SK-N-SH (cell line): ENCODE measurements at regions not wholly inside any gene's neighbourhood (a gene's known extent, or its start where the extent isn't known, plus 50 kb on each side); places are given as distances from the start of the nearest gene placed in this dataset.

ENCODE experiments used
- CTCF ChIA-PET: fragments of 300-600, 350-600 bp; formaldehyde crosslinking; extraction: SDS; loops from one replicate; lab custom pipeline; 2021; lab: Yijun Ruan, JAX
- POLR2A ChIA-PET: fragments of 350-600 bp; sonication (Branson Sonifier 250); formaldehyde crosslinking; extraction: SDS; loops from one replicate; lab custom pipeline; 2020; ENCODE audit warnings: antibody characterized with exemption, inconsistent platforms; lab: Yijun Ruan, JAX
- DNase-seq: peaks from one replicate; pipeline ENCODE4 v3.0.0; 2012
- H2AFZ ChIP-seq: fragments of 200-600 bp; sonication (generic); 2 replicates; pipeline ENCODE4 v1.8.1; 2016; ENCODE audit warnings: antibody characterized with exemption, mild to moderate bottlenecking, low read depth
- H3F3A ChIP-seq: fragments of 200-600 bp; sonication (generic); replicated peaks from 2 replicates; pipeline ENCODE3; 2016; ENCODE audit warnings: antibody characterized with exemption, mild to moderate bottlenecking; ENCODE audit not compliant: insufficient read depth
- H3K27ac ChIP-seq, 2 experiments: fragments of 200-500 bp in 1 of 2; fragments of 200-600 bp in 1 of 2; sonication (Bioruptor generic) in 1 of 2; sonication (generic), shearing (Covaris generic) in 1 of 2; 2 replicates each; pipeline versions ENCODE4 v1.5.1 to v1.6.1; 2014 to 2016; ENCODE audit warnings: low read depth in 2 of 2, inconsistent platforms in 1 of 2, low read length in 1 of 2, mild to moderate bottlenecking in 1 of 2, mixed read lengths in 1 of 2
- H3K27me3 ChIP-seq: fragments of 200-600 bp; sonication (generic), shearing (Covaris generic); 2 replicates; pipeline ENCODE4 v1.6.1; 2016; ENCODE audit warnings: mixed run types; ENCODE audit not compliant: insufficient read depth
- H3K36me3 ChIP-seq, 2 experiments: fragments of 200-500 bp in 1 of 2; fragments of 200-600 bp in 1 of 2; sonication (Bioruptor generic) in 1 of 2; sonication (generic) in 1 of 2; replicated peaks in 1 of 2; 2 replicates each; pipeline versions ENCODE3 to v1.5.1; 2014 to 2016; ENCODE audit warnings: low read length in 1 of 2, mild to moderate bottlenecking in 1 of 2; ENCODE audit not compliant: insufficient read depth in 2 of 2, control insufficient read depth in 1 of 2
- H3K4me1 ChIP-seq, 2 experiments: fragments of 200-500 bp in 1 of 2; fragments of 200-600 bp in 1 of 2; sonication (Bioruptor generic) in 1 of 2; sonication (generic), shearing (Covaris generic) in 1 of 2; 2 replicates each; pipeline versions ENCODE4 v1.5.1 to v1.6.1; 2014 to 2016; ENCODE audit warnings: low read depth in 1 of 2, low read length in 1 of 2, mixed run types in 1 of 2; ENCODE audit not compliant: insufficient read depth in 2 of 2, control insufficient read depth in 1 of 2
- H3K4me2 ChIP-seq: fragments of 200-600 bp; sonication (generic), shearing (Covaris generic); 2 replicates; pipeline ENCODE4 v1.6.1; 2017; ENCODE audit warnings: mixed run types
- H3K4me3 ChIP-seq, 2 experiments: fragments of 200-500 bp in 1 of 2; fragments of 200-600 bp in 1 of 2; sonication (Bioruptor generic) in 1 of 2; sonication (generic), shearing (Covaris generic) in 1 of 2; 2 replicates each; pipeline versions ENCODE4 v1.5.1 to v1.8.1; 2014 to 2016; ENCODE audit warnings: low read depth in 2 of 2, inconsistent platforms in 1 of 2, low read length in 1 of 2, mild to moderate bottlenecking in 1 of 2, mixed read lengths in 1 of 2, moderate library complexity in 1 of 2
- H3K79me2 ChIP-seq: fragments of 200-600 bp; sonication (generic); 2 replicates; pipeline ENCODE4 v1.8.1; 2017; ENCODE audit warnings: mild to moderate bottlenecking; ENCODE audit not compliant: insufficient read depth
- H3K9ac ChIP-seq: fragments of 200-600 bp; sonication (generic); 2 replicates; pipeline ENCODE4 v1.6.1; 2017; ENCODE audit warnings: mixed run types
- H3K9me2 ChIP-seq: fragments of 200-600 bp; sonication (generic); 2 replicates; pipeline ENCODE4 v1.6.1; 2017; ENCODE audit warnings: mixed run types
- H3K9me3 ChIP-seq: fragments of 200-600 bp; sonication (generic); 2 replicates; pipeline ENCODE4 v1.6.1; 2017; ENCODE audit warnings: mixed run types, mild to moderate bottlenecking, moderate library complexity
- H4K20me1 ChIP-seq: fragments of 200-600 bp; sonication (generic); 2 replicates; pipeline ENCODE4 v1.6.1; 2017; ENCODE audit warnings: mild to moderate bottlenecking, mixed run types; ENCODE audit not compliant: insufficient read depth
- ELF1 ChIP-seq: IDR thresholded peaks from 2 replicates; pipeline ENCODE4 v1.4.0; 2012
- EP300 ChIP-seq, 2 experiments: IDR thresholded peaks; 2 replicates each; pipeline versions ENCODE4 v1.4.0 to v1.6.1; 2012; ENCODE audit warnings: borderline replicate concordance in 1 of 2, low read depth in 1 of 2, low read length in 1 of 2
- FOSL2 ChIP-seq: IDR thresholded peaks from 2 replicates; pipeline ENCODE4 v1.4.0; 2012; ENCODE audit warnings: low read depth, mild to moderate bottlenecking, moderate library complexity, borderline replicate concordance
- FOXM1 ChIP-seq: IDR thresholded peaks from 2 replicates; pipeline ENCODE4 v1.4.0; 2012; ENCODE audit warnings: low read depth, mild to moderate bottlenecking
- GATA2 ChIP-seq: sonication (generic); formaldehyde crosslinking; IDR thresholded peaks from 2 replicates; pipeline ENCODE4 v1.5.0; 2020; ENCODE audit warnings: mild to moderate bottlenecking, missing genetic modification reagents
- JUND ChIP-seq: IDR thresholded peaks from 2 replicates; pipeline ENCODE4 v1.4.0; 2012
- POLR2AphosphoS5 ChIP-seq: IDR thresholded peaks from 2 replicates; pipeline ENCODE4 v1.6.1; 2012; ENCODE audit warnings: low read depth, low read length
- RCOR1 ChIP-seq: fragments of 150-350 bp; IDR thresholded peaks from 2 replicates; pipeline ENCODE4 v1.6.1; 2017; ENCODE audit warnings: antibody characterized with exemption, low read length
- TCF12 ChIP-seq: IDR thresholded peaks from 2 replicates; pipeline ENCODE4 v1.4.0; 2012
- YY1 ChIP-seq: IDR thresholded peaks from 2 replicates; pipeline ENCODE4 v1.4.0; 2012; ENCODE audit warnings: low read depth, mild to moderate bottlenecking
- WGBS: methylation state at CpG from one replicate; pipeline ENCODE4 v1.1.6; 2017; ENCODE audit warnings: low lambda C conversion rate; 5-methylcytosine and 5-hydroxymethylcytosine counted together
- TF ChIP-seq, protein P1 (sequence below): IDR thresholded peaks from 2 replicates; pipeline ENCODE4 v1.4.0; 2012; ENCODE audit warnings: low read depth, borderline replicate concordance
- TF ChIP-seq, protein P2 (sequence below): IDR thresholded peaks from 2 replicates; pipeline ENCODE4 v1.6.1; 2012; ENCODE audit warnings: mild to moderate bottlenecking, low read depth, low read length, moderate library complexity
- TF ChIP-seq, protein P3 (sequence below): IDR thresholded peaks from 2 replicates; pipeline ENCODE4 v1.4.0; 2012; ENCODE audit warnings: low read depth
- TF ChIP-seq, protein P4 (sequence below): IDR thresholded peaks from 2 replicates; pipeline ENCODE4; 2012
- TF ChIP-seq, protein P5 (sequence below): IDR thresholded peaks from 2 replicates; pipeline ENCODE4 v1.4.0; 2012; ENCODE audit warnings: low read depth, borderline replicate concordance

DNA sequence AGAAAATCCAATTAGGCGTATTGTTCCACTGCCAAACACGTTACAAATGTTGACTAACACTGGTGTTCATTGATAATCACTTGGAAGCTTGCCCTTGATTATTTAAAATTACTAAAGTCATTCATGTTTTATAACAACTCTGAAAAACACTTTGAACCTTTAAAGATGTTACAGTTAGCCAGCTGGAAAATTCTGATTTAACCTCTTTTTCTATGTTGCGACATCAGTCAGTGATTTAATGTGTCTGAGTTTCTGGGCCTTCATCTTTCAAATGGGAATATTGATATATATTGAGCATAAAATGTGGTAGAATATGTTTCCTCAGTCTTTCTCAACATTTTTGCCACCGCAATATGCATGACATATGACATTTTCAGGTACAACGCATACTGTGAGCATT is 274.1 kb upstream of the TENM3 start:
- no peak overlapping the region for H3K4me2 ChIP-seq
- peak overlapping the region in 1 of 2 experiments; percentile 22; a peak in 1 of 4 replicates for H3K27ac ChIP-seq
- TF ChIP-seq RCOR1: no peak
- TF ChIP-seq, protein P1, sequence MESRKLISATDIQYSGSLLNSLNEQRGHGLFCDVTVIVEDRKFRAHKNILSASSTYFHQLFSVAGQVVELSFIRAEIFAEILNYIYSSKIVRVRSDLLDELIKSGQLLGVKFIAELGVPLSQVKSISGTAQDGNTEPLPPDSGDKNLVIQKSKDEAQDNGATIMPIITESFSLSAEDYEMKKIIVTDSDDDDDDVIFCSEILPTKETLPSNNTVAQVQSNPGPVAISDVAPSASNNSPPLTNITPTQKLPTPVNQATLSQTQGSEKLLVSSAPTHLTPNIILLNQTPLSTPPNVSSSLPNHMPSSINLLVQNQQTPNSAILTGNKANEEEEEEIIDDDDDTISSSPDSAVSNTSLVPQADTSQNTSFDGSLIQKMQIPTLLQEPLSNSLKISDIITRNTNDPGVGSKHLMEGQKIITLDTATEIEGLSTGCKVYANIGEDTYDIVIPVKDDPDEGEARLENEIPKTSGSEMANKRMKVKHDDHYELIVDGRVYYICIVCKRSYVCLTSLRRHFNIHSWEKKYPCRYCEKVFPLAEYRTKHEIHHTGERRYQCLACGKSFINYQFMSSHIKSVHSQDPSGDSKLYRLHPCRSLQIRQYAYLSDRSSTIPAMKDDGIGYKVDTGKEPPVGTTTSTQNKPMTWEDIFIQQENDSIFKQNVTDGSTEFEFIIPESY: no peak
- no peak for TF ChIP-seq TCF12
- TF ChIP-seq, protein P2, sequence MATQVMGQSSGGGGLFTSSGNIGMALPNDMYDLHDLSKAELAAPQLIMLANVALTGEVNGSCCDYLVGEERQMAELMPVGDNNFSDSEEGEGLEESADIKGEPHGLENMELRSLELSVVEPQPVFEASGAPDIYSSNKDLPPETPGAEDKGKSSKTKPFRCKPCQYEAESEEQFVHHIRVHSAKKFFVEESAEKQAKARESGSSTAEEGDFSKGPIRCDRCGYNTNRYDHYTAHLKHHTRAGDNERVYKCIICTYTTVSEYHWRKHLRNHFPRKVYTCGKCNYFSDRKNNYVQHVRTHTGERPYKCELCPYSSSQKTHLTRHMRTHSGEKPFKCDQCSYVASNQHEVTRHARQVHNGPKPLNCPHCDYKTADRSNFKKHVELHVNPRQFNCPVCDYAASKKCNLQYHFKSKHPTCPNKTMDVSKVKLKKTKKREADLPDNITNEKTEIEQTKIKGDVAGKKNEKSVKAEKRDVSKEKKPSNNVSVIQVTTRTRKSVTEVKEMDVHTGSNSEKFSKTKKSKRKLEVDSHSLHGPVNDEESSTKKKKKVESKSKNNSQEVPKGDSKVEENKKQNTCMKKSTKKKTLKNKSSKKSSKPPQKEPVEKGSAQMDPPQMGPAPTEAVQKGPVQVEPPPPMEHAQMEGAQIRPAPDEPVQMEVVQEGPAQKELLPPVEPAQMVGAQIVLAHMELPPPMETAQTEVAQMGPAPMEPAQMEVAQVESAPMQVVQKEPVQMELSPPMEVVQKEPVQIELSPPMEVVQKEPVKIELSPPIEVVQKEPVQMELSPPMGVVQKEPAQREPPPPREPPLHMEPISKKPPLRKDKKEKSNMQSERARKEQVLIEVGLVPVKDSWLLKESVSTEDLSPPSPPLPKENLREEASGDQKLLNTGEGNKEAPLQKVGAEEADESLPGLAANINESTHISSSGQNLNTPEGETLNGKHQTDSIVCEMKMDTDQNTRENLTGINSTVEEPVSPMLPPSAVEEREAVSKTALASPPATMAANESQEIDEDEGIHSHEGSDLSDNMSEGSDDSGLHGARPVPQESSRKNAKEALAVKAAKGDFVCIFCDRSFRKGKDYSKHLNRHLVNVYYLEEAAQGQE: no peak
- TF ChIP-seq POLR2AphosphoS5: no peak
- TF ChIP-seq ELF1: no peak
- TF ChIP-seq, protein P3, sequence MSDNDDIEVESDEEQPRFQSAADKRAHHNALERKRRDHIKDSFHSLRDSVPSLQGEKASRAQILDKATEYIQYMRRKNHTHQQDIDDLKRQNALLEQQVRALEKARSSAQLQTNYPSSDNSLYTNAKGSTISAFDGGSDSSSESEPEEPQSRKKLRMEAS: no peak
- no peak for TF ChIP-seq GATA2
- H3K9ac ChIP-seq: no peak overlapping the region
- WGBS: 92% methylated on average over 5 of the region's 5 CpGs
- no peak for DNase-seq
- no peaks in the 10 kb centered on the region for H3K79me2 ChIP-seq
- H3K4me3 ChIP-seq: no peak overlapping the region
- no peaks in the 10 kb centered on the region for H3K9me3 ChIP-seq
- POLR2A ChIA-PET: no interaction called here
- H3K36me3 ChIP-seq: no peaks in the 10 kb centered on the region
- no peak overlapping the region for H2AFZ ChIP-seq
- H3K9me2 ChIP-seq: no peaks in the 10 kb centered on the region
- CTCF ChIA-PET: interaction anchor here (1.7 kb wide), 1 partner anchor 9 kb away, joined by 6 read pairs; no protein-coding TSS in a partner anchor
- peaks cover 12 to 20% of the 10 kb centered on the region in 2 experiments for H3K4me1 ChIP-seq
- H4K20me1 ChIP-seq: no peaks in the 10 kb centered on the region
- peaks cover 10% of the 10 kb centered on the region for H3F3A ChIP-seq
- H3K27me3 ChIP-seq: no peaks in the 10 kb centered on the region

DNA sequence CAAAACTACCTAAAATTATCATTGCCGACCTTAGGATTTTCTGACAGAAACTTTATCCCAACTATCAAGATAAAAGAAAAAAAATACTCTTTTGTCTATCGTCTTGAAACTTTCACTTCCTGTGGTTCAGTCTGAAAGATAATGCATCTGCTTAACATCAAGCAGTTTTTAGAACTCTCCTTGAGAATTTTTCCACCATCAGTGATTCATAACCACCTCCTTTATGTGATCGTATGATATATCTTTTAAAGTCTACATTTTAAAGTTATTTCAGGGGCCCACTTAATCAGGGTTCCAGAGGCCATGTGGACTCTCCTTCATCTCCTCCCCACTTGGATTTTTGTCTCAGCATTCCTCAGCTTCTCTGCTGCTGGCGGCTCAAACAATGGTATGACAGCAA is 272.8 kb upstream of the TENM3 start:
- Histone ChIP-seq H4K20me1 (no peaks in the 10 kb centered on the region), H2AFZ (peak overlapping the region; percentile 29; the same call in 1 of the 2 replicates), H3K9me2 (no peaks in the 10 kb centered on the region), H3K4me3 (no peak overlapping the region), H3K9me3 (no peaks in the 10 kb centered on the region), H3K4me2 (0 out of 2 replicates have a peak overlapping the region, but pooled peaks have one; percentile 23), H3K9ac (no peak overlapping the region), H3K27me3 (no peaks in the 10 kb centered on the region), H3K36me3 (no peaks in the 10 kb centered on the region), H3K27ac (peak overlapping the region; percentile 26 to 64; a peak in 1 of 4 replicates), H3F3A (peaks cover 7% of the 10 kb centered on the region), H3K79me2 (no peaks in the 10 kb centered on the region), H3K4me1 (peaks cover 12 to 20% of the 10 kb centered on the region in 2 experiments)
- ChIA-PET CTCF (interaction anchor here (1.0 to 1.7 kb wide), 3 partner anchors 10 to 31 kb away, joined by 3 to 6 read pairs (median 5); no protein-coding TSS in a partner anchor), POLR2A (no interaction called here)
- WGBS: 41% methylated on average over 4 of the region's 4 CpGs
- TF ChIP-seq, protein P4, sequence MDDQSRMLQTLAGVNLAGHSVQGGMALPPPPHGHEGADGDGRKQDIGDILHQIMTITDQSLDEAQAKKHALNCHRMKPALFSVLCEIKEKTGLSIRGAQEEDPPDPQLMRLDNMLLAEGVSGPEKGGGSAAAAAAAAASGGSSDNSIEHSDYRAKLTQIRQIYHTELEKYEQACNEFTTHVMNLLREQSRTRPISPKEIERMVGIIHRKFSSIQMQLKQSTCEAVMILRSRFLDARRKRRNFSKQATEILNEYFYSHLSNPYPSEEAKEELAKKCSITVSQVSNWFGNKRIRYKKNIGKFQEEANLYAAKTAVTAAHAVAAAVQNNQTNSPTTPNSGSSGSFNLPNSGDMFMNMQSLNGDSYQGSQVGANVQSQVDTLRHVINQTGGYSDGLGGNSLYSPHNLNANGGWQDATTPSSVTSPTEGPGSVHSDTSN: peak; percentile 55
- TF ChIP-seq, protein P2: no peak
- TF ChIP-seq YY1 (no peak), FOXM1 (no peak), JUND (peak; percentile 25; the same call in 1 of the 2 replicates), FOSL2 (peak; percentile 27; the same call in 1 of the 2 replicates), TCF12 (peak; percentile 74), EP300 (IDR thresholded peaks at IDR 0.05; ENCODE audit: borderline replicate concordance in 1 of 2, low read depth in 1 of 2, low read length in 1 of 2) (peak in 1 of 2 experiments; percentile 46; a peak in 1 of 4 replicates)
- TF ChIP-seq, protein P5, sequence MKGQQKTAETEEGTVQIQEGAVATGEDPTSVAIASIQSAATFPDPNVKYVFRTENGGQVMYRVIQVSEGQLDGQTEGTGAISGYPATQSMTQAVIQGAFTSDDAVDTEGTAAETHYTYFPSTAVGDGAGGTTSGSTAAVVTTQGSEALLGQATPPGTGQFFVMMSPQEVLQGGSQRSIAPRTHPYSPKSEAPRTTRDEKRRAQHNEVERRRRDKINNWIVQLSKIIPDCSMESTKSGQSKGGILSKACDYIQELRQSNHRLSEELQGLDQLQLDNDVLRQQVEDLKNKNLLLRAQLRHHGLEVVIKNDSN: no peak
- no peak for DNase-seq
